HG03066 (cell line): ENCODE measurements at regions not wholly inside any gene's neighbourhood (a gene's known extent, or its start where the extent isn't known, plus 50 kb on each side); places are given as distances from the start of the nearest gene placed in this dataset.

Experiments used
- ATAC-seq: cut with Tn5 transposase; IDR thresholded peaks from one replicate; pipeline ENCODE4 v1.9.1; 2021; ENCODE audit warnings: low read depth; ENCODE audit not compliant: unreplicated experiment

DNA sequence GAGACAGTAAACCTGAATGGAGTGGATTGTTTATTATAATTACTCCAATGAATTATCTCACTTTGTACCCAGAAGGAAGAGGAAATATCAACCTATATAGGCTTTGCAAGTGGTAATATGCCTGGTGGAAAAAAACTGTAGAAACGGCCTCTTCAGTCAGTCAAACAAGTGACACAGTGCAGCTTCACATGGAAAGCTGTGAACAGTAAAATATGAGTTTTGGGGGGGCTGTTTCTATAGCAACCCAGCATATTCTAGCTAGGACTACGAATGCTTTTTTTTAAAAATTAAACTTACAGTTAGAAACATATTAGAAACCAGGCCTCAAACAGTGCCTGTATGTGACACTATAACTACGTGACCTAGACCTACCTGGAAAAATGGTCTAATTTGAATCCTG is 150.1 kb downstream of the PPP1R2C start:
- ATAC-seq = no peak

DNA sequence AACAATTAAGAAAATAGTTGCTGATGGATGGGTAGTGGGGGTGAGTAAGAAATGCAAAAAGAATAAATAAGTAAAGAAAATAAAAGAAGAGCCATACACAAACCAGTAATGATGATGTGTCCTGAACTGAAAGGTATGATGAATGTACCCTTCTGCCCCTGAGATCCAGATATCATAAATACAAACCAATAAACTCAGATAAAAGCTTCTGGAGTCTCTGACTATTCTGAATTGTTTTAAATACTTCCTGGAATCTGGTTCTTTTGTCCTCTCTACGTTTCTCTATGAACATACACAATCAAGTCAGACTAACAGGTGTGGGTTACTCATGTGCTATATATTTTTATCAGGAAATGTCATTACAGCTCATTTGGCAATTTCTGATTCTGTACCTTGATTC is 153.4 kb downstream of the PPP1R2C start:
- no peak for ATAC-seq

DNA sequence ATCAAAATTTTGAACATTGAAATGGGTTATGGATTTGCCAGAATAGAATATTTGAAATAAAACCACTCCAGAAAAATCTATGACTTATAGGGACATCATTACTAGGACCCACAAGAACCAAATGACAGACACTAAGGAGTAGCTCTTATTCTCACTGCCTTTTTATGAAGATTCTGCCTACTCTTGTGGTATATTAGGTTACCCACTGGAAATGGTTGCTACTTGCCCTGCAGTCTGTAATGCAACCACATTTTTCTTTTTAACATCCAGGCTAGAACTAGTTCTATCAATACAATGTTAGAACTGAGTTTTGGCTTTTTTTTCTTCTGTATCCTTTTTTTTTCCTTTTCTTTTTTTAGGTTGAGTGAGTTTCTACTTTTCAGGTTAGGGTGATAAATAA is 158.9 kb downstream of the PPP1R2C start:
- no peak for ATAC-seq

DNA sequence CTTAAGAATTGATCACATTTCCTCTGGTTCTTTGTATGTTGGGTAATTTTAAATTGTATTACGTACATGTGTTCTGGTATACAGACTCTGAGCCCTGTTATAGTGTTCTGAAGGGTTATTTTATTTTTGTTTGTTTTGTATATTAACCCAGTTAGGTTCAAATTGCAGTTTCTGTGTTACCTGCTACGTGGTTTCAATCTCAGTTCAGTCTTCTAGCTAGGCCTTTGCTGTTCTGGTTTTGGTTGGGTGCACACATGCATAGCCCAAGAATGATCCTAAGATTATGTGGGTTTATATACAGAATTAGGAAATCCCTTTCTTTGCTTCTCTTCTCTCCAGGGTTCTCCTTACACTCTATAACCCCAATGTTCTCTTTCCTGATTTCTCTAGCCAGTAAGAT is 161.0 kb downstream of the PPP1R2C start:
- no peak for ATAC-seq

DNA sequence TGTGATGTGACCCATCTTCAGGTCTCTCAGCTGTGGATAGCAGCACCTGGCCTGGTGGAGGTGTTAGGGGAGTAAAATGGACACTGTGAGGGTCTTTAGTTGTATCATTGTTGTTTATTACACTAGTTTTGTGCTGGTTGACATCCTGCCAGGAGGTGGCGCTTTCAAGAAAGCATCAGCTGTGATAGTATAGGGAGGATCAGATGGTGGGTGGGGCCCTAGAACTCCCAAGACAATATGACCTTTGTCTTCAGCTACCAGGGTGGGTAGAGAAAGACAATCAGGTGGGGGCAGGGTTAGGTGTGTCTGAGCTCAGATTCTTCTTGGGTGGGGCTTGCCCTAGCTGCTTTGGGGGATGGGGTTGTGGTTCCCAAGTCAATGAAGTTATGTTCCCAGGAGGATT is 162.8 kb downstream of the PPP1R2C start:
- no peak for ATAC-seq

DNA sequence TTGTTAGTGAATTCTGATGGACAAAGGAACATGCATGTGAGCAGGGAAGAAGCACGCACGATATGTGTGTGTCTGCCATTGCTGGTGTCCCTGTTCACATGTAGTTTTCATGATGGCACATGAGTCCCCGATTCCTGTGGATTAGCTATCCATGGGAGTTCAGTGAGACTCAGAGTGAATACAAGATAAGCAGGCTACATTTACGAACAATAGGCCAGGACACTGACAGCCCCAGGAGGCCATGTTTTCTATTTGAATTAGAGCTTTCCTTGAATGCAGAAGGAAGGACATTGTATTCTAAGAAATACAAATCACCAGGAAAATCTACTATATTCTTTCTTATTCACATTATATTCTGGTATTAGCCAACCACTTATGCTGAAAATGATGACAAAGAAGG is 171.4 kb downstream of the PPP1R2C start:
- ATAC-seq = no peak

DNA sequence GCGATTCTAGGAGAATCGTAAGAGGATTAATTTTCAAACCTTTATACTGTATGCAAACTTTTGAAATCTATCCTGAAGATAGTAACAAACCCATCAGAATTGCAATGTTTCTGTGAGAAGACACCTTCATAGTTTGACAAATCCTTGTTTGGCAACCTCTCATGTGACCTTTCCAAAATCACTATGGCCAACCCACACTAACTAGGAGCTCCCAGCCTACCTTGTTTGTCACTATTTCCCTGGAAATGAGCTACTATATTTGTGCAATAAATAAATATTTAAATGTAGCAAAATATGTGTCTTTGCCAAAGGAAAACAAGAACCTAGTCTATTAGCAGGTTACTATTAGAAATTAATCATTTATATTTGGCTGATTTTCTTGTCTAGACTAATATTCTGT is 173.7 kb downstream of the PPP1R2C start:
- no peak for ATAC-seq

DNA sequence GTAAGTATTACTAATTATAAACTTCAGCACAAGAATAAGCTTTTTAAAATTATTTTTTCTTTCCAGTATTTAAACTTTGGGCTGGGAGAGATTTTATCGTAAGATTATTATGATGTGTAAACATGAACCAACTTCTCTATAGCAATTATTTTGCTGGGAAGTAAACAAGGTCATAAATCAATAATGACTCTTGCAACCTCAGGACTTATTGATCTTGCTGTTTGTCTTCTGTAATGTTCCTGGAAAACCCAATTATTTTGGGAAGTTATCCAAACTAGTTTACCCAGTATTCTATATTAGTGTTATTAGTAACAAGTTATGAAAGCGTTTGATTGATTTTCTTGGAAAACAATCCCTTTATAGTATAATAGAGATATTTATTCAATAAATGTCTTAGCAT is 174.9 kb downstream of the PPP1R2C start:
- no peak for ATAC-seq

DNA sequence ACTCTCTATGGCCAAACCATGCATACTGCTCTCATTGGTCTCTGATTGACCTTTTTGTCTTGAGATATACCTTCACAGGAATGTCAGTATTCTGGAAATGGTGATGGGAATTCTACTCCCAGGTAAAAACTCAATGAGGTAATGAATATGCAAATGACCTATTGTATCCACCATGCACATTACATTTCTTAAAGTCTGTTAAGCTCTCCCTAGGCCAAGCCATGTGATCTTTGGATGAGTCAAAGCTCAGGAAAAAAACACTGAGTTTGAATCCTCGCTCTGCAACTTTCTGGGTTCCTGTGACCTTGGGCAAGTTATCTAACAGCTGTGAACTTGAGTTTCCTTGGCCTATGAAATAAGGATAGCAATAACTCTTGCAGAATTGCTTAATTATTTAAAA is 175.4 kb downstream of the PPP1R2C start:
- no peak for ATAC-seq

DNA sequence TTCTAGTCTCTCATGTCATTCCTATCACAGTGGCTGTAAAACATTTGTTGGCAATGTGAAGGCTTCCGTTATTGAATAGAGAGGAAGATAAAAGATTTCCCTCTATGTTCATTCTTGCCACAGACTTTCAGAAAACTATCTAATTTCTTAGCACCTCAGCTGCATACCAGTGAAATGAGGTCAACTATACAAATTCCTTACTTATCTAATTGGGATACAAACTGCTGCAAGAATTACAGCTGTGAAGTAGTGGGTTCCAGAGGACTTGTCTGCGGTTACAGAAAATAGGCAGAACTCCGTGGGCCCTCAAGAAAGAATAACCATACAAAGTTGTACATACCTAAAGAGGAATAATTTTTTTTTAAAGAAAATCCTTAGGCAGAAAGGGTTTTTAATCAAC is 175.8 kb downstream of the PPP1R2C start:
- ATAC-seq = no peak

DNA sequence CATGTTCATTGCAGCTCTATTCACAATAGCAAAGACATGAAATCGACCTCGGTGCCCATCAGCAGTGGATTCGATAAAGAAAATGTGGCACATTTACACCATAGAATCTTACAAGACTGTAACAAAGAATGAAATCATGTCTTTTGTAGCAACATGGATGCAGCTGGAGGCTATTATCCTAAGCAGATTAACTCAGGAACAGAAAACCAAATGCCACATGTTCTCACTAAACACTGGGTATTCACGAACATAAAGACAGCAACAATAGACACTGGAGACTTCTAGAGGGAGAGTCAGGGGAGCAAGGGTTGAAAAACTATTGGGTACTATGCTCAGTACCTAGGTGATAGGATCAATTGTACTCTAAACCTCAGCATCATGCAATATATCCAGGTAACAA is 180.5 kb downstream of the PPP1R2C start:
- no peak for ATAC-seq

DNA sequence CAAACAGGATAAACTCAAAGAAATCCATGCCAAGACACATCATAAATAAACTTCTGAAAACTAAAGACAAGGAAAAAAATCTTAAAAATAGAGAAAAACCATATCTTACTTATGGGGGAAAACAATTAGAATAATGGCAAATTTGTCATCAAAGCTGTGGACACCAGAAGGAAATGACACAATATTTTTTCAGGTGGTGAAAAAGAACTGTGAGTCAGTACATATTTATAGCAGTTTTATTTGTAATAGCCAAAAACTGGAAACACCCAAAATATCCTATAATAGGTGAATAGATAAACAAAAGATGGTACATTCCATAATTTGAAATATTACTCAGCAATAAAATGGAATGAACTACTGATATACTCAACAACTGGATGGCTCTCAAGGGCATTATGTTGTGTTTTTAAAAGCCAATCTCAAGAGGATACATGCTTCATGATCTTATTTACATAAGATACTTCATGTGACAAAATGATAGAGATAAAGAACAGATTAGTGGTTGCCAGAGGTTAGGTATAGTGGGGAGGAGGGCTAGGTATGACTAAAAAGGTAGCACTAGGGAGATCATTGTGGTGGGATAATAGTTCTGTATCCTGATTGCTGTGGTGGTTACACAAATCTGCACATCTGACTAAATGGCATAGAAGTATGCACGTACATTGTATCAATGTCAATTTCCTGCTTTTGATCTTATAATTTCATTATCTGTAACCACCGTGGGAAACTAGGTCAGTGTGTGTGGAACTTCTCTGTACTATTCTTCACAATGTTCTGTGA is 191.9 kb downstream of the PPP1R2C start:
- ATAC-seq = no peak

GRCh38 chrX:42577936-42578470 is 200.0 kb downstream of the PPP1R2C start:
- ATAC-seq = no peak

- no peak for ATAC-seq
Measured at GRCh38 chrX:42567268-42567667, 210.7 kb downstream of the PPP1R2C start.

- ATAC-seq = no peak
Measured at GRCh38 chrX:42565739-42566138, 212.2 kb downstream of the PPP1R2C start.

- ATAC-seq = no peak
Measured at GRCh38 chrX:42546800-42547199, 231.2 kb downstream of the PPP1R2C start.

DNA sequence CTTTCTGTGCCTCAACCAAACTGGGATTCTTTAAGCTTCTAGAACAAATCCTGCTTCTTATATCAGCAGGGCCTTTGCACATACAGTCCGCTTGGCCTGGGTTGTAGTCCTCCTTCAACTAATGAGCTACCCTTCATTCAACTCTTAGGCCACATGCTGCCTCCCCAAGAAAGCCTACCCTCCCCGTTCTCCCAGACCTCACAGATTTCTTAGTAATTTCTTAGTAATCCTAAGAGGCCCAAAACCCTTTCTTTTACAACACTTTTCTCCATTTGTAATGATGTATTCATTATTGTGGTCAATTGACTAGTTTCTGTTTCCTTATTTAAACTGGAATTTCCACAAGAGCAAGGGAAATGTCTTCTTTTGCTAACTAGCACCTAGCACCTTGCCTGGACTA is 233.1 kb downstream of the PPP1R2C start:
- no peak for ATAC-seq

DNA sequence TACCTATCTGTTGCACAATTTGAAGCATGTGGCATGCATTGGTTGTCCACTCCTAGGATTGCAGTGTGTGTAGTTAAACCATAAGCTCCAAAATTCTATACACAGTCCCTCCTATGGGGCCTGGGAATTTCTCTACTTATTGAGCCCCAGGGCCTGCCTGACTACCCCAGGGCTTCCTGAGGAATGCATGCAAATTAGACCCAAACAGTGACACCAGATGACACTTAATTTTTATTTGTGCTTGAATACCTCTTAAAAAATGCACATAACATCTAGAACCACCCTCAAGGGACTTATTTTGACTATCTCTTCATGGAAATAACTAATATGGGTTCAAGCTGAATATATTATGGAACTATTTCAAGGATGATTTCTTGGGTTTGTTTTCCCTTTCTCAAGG is 236.4 kb downstream of the PPP1R2C start:
- ATAC-seq = no peak

GRCh38 chrX:42540146-42540545 is 237.8 kb downstream of the PPP1R2C start:
- no peak for ATAC-seq

DNA sequence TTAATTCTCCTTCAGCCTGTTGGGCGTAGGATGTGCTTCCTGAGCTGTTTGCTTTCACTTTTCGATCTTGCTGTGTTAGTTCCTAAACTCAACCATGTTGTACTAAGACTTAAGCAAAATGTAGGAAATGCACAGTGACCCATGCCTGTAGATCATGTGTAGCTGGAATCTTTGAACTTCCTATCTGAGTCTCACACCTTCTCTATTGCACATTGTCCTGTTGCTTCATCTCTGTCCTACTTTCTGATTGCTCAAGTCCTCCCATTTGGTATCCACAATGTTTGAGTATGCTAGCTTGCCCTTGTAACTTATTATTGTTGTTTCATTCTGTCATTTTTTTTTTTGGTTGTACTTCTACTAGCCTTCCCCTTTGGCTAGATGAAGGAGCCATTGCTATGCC is 239.6 kb downstream of the PPP1R2C start:
- no peak for ATAC-seq

GRCh38 chrX:42536286-42536685 is 241.7 kb downstream of the PPP1R2C start:
- no peak for ATAC-seq

DNA sequence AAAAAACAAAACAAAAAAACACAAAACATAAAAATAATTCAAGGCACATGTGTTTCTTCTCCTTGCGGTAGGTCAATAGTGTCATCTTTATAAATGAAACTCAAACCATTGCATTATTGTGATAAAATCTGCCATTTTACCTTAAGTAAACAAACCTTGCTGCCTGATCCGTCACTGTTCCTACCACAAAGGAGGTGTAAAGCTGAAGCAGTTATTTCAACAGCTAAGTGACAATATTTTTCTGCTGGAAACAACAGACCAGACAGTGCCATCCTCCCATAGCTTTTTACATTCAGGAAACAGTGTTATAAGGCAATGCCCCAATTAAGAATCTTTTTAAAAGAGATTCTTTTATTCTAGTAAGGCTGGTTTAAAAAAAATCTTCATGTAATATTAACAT is 242.7 kb downstream of the PPP1R2C start:
- no peak for ATAC-seq

- ATAC-seq = no peak
Measured at GRCh38 chrX:42533761-42534160, 244.2 kb downstream of the PPP1R2C start.
